Gastroesophageal sphincter (tissue), 3 donors: ENCODE measurements at regions not wholly inside any gene's neighbourhood (a gene's known extent, or its start where the extent isn't known, plus 50 kb on each side); places are given as distances from the start of the nearest gene placed in this dataset.

Experiments
- CTCF ChIP-seq, 4 experiments: fragments of 200-600 bp in 2 of 4; fragments of 450-650 bp in 2 of 4; sonication (generic) in 1 of 4; IDR thresholded peaks; one replicate each; pipeline ENCODE4 v1.5.1; 2017 to 2019; ENCODE audit warnings: antibody characterized with exemption in 4 of 4, mild to moderate bottlenecking in 2 of 4, moderate library complexity in 2 of 4
- EP300 ChIP-seq: sonication (generic); formaldehyde crosslinking; IDR thresholded peaks from one replicate; pipeline ENCODE4 v1.6.1; 2017; ENCODE audit warnings: antibody characterized with exemption, mild to moderate bottlenecking
- POLR2A ChIP-seq, 2 donors: fragments of 450-650 bp; IDR thresholded peaks; one replicate each; pipeline ENCODE4 v1.6.1; 2017; ENCODE audit warnings: antibody characterized with exemption in 2 of 2, mild to moderate bottlenecking in 2 of 2, moderate library complexity in 1 of 2
- POLR2AphosphoS5 ChIP-seq: sonication (generic); formaldehyde crosslinking; IDR thresholded peaks from one replicate; pipeline ENCODE4 v1.6.1; 2017; ENCODE audit warnings: antibody characterized with exemption

- TF ChIP-seq POLR2A (IDR thresholded peaks at IDR 0.05) (no peak), CTCF (IDR thresholded peaks at IDR 0.05) (no peak), EP300 (no peak), POLR2AphosphoS5 (no peak)
These were observed 1194.3 kb upstream of the TENM4 start for GRCh38 chr11:80635178-80635577.
